ENCODE measurements at regions not wholly inside any gene's neighbourhood (a gene's known extent, or its start where the extent isn't known, plus 50 kb on each side); places are given as distances from the start of the nearest gene placed in this dataset.
"Not testable (repeated sequence)": the region's sequence is repeated elsewhere in the genome, so short reads cannot be mapped to it uniquely, and the experiment has no call there.

- DNase-seq, result no peak
These were observed 184.5 kb upstream of the E2F7 start for GRCh38 chr12:77249892-77250291.

GRCh38 chr12:77248036-77248435 is 182.7 kb upstream of the E2F7 start:
- DNase-seq, result no peak

- DNase-seq, result no peak
These were observed 182.2 kb upstream of the E2F7 start for GRCh38 chr12:77247542-77247941.

- DNase-seq, result no peak
These were observed 178.0 kb upstream of the E2F7 start for GRCh38 chr12:77243345-77243744.

- DNase-seq, result no peak
These were observed 174.2 kb upstream of the E2F7 start for GRCh38 chr12:77239617-77240016.

GRCh38 chr12:77238335-77238734 is 173.0 kb upstream of the E2F7 start:
- DNase-seq, result no peak

- DNase-seq, result no peak
These were observed 172.5 kb upstream of the E2F7 start for GRCh38 chr12:77237896-77238295.

GRCh38 chr12:77236066-77236465 is 170.7 kb upstream of the E2F7 start:
- DNase-seq, result no peak

- DNase-seq, result peak; percentile 11
These were observed 166.7 kb upstream of the E2F7 start for GRCh38 chr12:77232045-77232444.

GRCh38 chr12:77231501-77231918 is 166.1 kb upstream of the E2F7 start:
- peak; percentile 48 for DNase-seq

- peak; percentile 23 for DNase-seq
These were observed 164.5 kb upstream of the E2F7 start for GRCh38 chr12:77229640-77230442.

GRCh38 chr12:77228376-77228775 is 163.0 kb upstream of the E2F7 start:
- no peak for DNase-seq

- DNase-seq, result no peak
These were observed 161.0 kb upstream of the E2F7 start for GRCh38 chr12:77226368-77226767.

GRCh38 chr12:77225373-77225772 is 160.0 kb upstream of the E2F7 start:
- DNase-seq, result no peak

GRCh38 chr12:77224346-77224745 is 159.0 kb upstream of the E2F7 start:
- no peak for DNase-seq

- DNase-seq, result no peak
These were observed 157.0 kb upstream of the E2F7 start for GRCh38 chr12:77222336-77222735.

- DNase-seq, result no peak
These were observed 155.2 kb upstream of the E2F7 start for GRCh38 chr12:77220586-77220985.

- DNase-seq, result no peak
These were observed 152.9 kb upstream of the E2F7 start for GRCh38 chr12:77218278-77218677.

GRCh38 chr12:77216136-77216535 is 150.8 kb upstream of the E2F7 start:
- not testable (repeated sequence) for DNase-seq

- DNase-seq, result no peak
These were observed 148.8 kb upstream of the E2F7 start for GRCh38 chr12:77214136-77214535.

- DNase-seq, result no peak
These were observed 147.9 kb upstream of the E2F7 start for GRCh38 chr12:77213319-77213718.

- DNase-seq, result no peak
These were observed 145.4 kb upstream of the E2F7 start for GRCh38 chr12:77210724-77211123.

GRCh38 chr12:77204083-77204482 is 138.7 kb upstream of the E2F7 start:
- DNase-seq, result no peak

- no peak for DNase-seq
These were observed 137.2 kb upstream of the E2F7 start for GRCh38 chr12:77202457-77203060.
